Osteocyte (in vitro differentiated cells): ENCODE measurements at regions not wholly inside any gene's neighbourhood (a gene's known extent, or its start where the extent isn't known, plus 50 kb on each side); places are given as distances from the start of the nearest gene placed in this dataset.

ENCODE experiments used
- DNase-seq: peaks from one replicate; pipeline ENCODE4 v3.0.0; 2021; ENCODE audit warnings: mixed read lengths; ENCODE audit not compliant: unreplicated experiment; ENCODE audit errors: extremely low spot score
- H3K27ac Mint-ChIP-seq: one replicate; pipeline ENCODE4 v1.8.0; 2021; ENCODE audit warnings: mild to moderate bottlenecking, mixed read lengths; ENCODE audit not compliant: unreplicated experiment
- H3K27me3 Mint-ChIP-seq: one replicate; pipeline ENCODE4 v1.8.0; 2021; ENCODE audit warnings: mixed read lengths; ENCODE audit not compliant: unreplicated experiment
- H3K36me3 Mint-ChIP-seq: one replicate; pipeline ENCODE4 v1.8.0; 2021; ENCODE audit warnings: mixed read lengths; ENCODE audit not compliant: unreplicated experiment
- H3K4me1 Mint-ChIP-seq: one replicate; pipeline ENCODE4 v1.8.0; 2021; ENCODE audit warnings: mixed read lengths; ENCODE audit not compliant: unreplicated experiment
- H3K4me3 Mint-ChIP-seq: one replicate; pipeline ENCODE4 v1.8.0; 2021; ENCODE audit warnings: mild to moderate bottlenecking, moderate library complexity, mixed read lengths; ENCODE audit not compliant: unreplicated experiment
- H3K9me3 Mint-ChIP-seq: one replicate; pipeline ENCODE4 v1.8.0; 2021; ENCODE audit warnings: mixed read lengths; ENCODE audit not compliant: unreplicated experiment
- TF ChIP-seq, protein P1 (sequence below): fragments of 200-600 bp; sonication (generic); IDR thresholded peaks from 2 replicates; pipeline ENCODE4 v1.5.0; 2021; ENCODE audit warnings: antibody characterized with exemption, mild to moderate bottlenecking, moderate library complexity

DNA sequence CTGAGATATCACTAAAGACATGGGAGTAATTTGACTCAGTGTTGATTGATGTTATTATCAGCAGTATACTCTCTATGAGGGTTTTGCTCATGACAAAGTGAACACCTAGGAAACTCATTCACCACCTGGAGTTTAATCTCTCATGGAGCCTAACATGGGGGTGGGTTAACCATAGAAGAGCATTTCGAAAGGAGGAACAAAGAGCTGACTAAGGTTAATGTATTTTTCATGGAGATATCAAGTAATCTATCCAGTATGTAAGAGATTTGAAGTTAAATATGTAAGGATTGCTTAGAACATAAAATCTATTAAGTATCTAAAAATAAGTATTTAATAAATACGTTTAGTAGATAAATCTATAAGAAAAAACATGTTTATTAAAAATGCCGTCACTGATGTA lies 917.8 kb downstream of the EPHA4 start:
- no peak for DNase-seq
- no peaks in the 10 kb centered on the region for H3K4me1 Mint-ChIP-seq
- no peaks in the 10 kb centered on the region for H3K9me3 Mint-ChIP-seq
- TF ChIP-seq, protein P1, sequence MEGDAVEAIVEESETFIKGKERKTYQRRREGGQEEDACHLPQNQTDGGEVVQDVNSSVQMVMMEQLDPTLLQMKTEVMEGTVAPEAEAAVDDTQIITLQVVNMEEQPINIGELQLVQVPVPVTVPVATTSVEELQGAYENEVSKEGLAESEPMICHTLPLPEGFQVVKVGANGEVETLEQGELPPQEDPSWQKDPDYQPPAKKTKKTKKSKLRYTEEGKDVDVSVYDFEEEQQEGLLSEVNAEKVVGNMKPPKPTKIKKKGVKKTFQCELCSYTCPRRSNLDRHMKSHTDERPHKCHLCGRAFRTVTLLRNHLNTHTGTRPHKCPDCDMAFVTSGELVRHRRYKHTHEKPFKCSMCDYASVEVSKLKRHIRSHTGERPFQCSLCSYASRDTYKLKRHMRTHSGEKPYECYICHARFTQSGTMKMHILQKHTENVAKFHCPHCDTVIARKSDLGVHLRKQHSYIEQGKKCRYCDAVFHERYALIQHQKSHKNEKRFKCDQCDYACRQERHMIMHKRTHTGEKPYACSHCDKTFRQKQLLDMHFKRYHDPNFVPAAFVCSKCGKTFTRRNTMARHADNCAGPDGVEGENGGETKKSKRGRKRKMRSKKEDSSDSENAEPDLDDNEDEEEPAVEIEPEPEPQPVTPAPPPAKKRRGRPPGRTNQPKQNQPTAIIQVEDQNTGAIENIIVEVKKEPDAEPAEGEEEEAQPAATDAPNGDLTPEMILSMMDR, result no peak
- peaks cover 16% of the 10 kb centered on the region for H3K27me3 Mint-ChIP-seq
- H3K36me3 Mint-ChIP-seq, result no peaks in the 10 kb centered on the region
- no peak overlapping the region for H3K27ac Mint-ChIP-seq
- H3K4me3 Mint-ChIP-seq, result no peak overlapping the region

DNA sequence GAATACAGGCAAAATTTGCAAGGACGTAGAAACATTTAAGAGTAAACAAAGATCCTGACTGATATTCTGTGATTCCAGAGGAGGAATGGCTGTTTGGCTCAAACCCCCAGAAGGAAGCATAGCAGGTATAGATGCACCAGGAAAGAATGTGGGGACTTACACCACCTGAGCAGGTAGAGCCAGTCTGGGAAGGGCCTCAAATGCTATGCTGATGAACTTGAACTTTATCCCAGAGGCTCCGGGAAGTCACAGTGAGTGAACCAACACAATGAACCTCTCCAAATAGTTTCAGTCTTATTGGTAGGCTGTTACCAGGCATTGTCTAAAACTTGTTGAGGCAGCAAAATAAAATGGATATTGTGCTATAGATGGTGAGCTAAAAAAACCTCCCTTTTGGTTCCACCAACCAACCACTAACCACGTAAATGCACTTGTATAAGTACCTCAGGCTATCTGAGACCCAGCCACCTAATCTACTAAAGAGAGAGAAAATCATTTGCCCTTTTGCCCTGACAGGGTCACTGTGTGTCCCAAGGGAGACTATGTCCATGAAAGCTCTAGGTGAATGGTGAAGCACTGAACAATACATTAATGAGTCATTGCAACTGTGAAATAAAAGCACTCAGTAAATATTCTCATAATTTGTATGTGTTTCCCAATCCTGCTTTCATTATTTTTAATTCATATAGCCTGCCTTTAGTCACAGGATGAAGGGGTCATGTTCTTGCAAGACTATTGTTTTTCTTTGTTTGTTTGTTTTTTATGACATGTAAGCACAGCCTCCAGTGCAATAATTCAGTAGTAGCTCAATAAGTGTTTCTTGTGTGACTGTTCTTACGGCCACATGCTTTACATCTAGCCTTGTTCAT lies 911.6 kb downstream of the EPHA4 start:
- H3K4me3 Mint-ChIP-seq, result no peak overlapping the region
- H3K4me1 Mint-ChIP-seq, result peaks cover 6% of the 10 kb centered on the region
- TF ChIP-seq, protein P1, result no peak
- H3K27ac Mint-ChIP-seq, result no peak overlapping the region
- peaks cover 4% of the 10 kb centered on the region for H3K27me3 Mint-ChIP-seq
- H3K9me3 Mint-ChIP-seq, result no peaks in the 10 kb centered on the region
- DNase-seq, result no peak
- no peaks in the 10 kb centered on the region for H3K36me3 Mint-ChIP-seq

DNA sequence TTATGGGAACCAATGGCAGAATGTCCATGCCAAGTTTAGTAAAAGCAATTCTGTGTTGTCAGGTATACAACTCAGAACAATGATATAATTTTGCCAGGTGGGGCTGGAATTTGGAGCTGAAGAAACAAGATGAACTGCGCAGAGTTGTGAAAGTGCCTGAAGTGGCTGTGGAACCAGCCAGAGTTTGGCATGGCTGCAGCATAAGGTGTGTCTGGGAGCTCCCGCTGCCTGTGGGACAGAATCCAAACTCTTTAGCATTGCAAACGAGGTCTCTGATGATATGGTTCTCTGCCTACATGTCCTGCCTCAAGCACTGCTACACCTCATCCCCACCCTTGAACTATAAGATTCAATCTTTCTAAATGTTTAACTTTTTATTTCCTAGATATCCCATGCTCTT lies 909.7 kb downstream of the EPHA4 start:
- H3K4me1 Mint-ChIP-seq, result peaks cover 6% of the 10 kb centered on the region
- no peak for DNase-seq
- no peak overlapping the region for H3K27ac Mint-ChIP-seq
- H3K9me3 Mint-ChIP-seq, result no peaks in the 10 kb centered on the region
- no peak overlapping the region for H3K4me3 Mint-ChIP-seq
- no peaks in the 10 kb centered on the region for H3K27me3 Mint-ChIP-seq
- TF ChIP-seq, protein P1, result no peak
- H3K36me3 Mint-ChIP-seq, result no peaks in the 10 kb centered on the region

DNA sequence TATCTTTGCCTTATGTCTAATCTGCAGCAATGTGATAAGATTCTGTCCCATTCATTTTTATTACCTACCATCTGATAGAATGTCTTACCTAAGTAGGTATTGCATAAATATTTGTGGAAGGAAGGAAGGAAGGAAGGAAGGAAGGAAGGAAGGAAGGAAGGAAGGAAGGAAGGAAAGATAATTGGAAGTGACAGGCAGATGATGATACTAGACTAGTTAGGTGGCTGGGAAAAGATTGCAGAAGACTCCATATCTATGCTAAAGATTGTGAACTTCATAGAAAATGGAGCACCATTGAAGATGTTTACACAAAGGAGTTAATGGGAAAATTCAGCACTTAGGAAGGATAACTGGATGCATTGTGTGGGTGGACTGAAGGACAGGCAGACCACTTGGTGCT lies 909.0 kb downstream of the EPHA4 start:
- Mint-ChIP-seq H3K27me3 (no peaks in the 10 kb centered on the region), H3K4me3 (no peak overlapping the region), H3K4me1 (peaks cover 6% of the 10 kb centered on the region), H3K27ac (no peak overlapping the region), H3K9me3 (no peaks in the 10 kb centered on the region), H3K36me3 (no peaks in the 10 kb centered on the region)
- TF ChIP-seq, protein P1, result no peak
- no peak for DNase-seq

DNA sequence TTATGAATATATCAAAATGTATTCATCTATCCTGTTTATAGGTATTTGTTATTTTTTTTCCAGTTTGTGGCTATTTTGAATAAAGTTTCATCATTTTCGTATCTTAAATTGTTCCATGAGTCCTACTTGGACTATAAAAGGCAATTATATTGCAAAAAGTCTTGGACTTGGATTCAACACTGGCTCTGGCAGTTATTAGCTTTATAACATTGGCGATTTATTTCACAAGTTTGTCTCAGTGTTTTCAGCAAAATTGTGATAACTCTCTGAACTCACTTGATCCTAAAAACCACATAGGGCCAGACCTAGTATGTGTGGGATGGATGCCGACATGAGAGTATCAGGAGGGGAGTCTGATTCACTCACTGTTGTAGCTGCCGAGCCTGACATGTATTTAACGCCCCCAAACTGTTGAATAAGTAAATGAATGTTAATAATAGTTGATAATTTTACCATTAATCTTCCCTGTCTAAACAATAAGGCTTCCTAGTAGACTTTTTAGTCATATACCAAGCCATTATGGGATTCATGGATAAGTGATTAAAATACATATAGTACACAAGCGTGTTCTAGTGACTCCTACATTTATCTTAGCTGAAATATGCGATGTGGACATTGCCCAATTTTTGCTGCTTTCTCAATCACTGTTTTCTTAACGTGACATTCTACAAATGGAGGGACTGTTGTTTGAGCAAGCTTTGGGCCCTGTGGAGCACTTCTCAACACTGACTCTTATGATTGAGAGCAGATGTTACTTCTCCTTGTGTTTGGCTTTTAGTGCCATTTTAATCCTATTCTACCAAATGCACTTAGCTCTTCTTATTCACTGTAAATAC lies 907.6 kb downstream of the EPHA4 start:
- H3K27me3 Mint-ChIP-seq, result no peaks in the 10 kb centered on the region
- H3K9me3 Mint-ChIP-seq, result peaks cover 4% of the 10 kb centered on the region
- no peaks in the 10 kb centered on the region for H3K36me3 Mint-ChIP-seq
- no peak for DNase-seq
- no peak overlapping the region for H3K27ac Mint-ChIP-seq
- no peak overlapping the region for H3K4me3 Mint-ChIP-seq
- TF ChIP-seq, protein P1, result no peak
- H3K4me1 Mint-ChIP-seq, result peaks cover 6% of the 10 kb centered on the region
